ENCODE measurements at regions not wholly inside any gene's neighbourhood (a gene's known extent, or its start where the extent isn't known, plus 50 kb on each side); places are given as distances from the start of the nearest gene placed in this dataset.

DNA sequence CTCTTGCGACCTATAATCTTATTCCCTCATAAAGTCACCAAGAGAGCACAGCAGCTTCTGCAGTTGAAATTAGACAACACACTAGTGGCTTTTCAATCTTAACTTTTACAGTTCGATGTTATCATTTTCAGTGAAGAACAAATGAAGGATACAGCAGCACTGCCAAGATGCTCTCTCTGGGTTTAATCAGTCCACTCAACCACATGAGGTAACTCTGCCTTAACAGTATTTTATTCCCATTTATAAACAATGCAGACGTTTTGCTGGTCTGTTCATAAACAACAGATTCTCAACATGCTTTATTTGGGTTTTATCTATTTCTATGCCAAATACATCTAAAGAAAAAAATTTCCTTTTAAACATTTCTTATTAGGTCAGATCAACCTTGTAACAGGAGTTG lies 646.0 kb upstream of the FAM241A start:
- TF ChIP-seq, protein P1, sequence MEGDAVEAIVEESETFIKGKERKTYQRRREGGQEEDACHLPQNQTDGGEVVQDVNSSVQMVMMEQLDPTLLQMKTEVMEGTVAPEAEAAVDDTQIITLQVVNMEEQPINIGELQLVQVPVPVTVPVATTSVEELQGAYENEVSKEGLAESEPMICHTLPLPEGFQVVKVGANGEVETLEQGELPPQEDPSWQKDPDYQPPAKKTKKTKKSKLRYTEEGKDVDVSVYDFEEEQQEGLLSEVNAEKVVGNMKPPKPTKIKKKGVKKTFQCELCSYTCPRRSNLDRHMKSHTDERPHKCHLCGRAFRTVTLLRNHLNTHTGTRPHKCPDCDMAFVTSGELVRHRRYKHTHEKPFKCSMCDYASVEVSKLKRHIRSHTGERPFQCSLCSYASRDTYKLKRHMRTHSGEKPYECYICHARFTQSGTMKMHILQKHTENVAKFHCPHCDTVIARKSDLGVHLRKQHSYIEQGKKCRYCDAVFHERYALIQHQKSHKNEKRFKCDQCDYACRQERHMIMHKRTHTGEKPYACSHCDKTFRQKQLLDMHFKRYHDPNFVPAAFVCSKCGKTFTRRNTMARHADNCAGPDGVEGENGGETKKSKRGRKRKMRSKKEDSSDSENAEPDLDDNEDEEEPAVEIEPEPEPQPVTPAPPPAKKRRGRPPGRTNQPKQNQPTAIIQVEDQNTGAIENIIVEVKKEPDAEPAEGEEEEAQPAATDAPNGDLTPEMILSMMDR (IDR thresholded peaks at IDR 0.05) = no peak
- no peak for TF ChIP-seq POLR2A (IDR thresholded peaks at IDR 0.05)
